ENCODE measurements at regions not wholly inside any gene's neighbourhood (a gene's known extent, or its start where the extent isn't known, plus 50 kb on each side); places are given as distances from the start of the nearest gene placed in this dataset.
A peak's percentile ranks its signal among the peaks of the same experiment; 100 is the strongest.

GRCh38 chr12:127150479-127150878 lies 1116.5 kb upstream of the TMEM132C start:
- H3K4me1 Mint-ChIP-seq = peaks cover 42 to 44% of the 10 kb centered on the region in 2 experiments
- Histone ChIP-seq H3K4ac (ENCODE audit: low read depth, low read length) (no peak overlapping the region), H2BK120ac (ENCODE audit: low read depth, low read length, poor library complexity, severe bottlenecking) (no peak overlapping the region), H4K91ac (ENCODE audit: insufficient read length, low read depth, low read length) (no peak overlapping the region), H3K23ac (ENCODE audit: insufficient read length, low read depth, low read length) (no peak overlapping the region), H2BK20ac (ENCODE audit: low read depth, low read length, poor library complexity, severe bottlenecking) (no peak overlapping the region), H3K14ac (ENCODE audit: insufficient read depth, low read length) (no peak overlapping the region), H4K20me1 (ENCODE audit: control insufficient read depth, insufficient read depth, insufficient read length) (no peaks in the 10 kb centered on the region), H3K79me2 (ENCODE audit: insufficient read depth, low read length) (no peaks in the 10 kb centered on the region), H3T11ph (ENCODE audit: low read length) (no peak overlapping the region), H3K4me2 (ENCODE audit: insufficient read depth, insufficient read length, low read length) (no peak overlapping the region), H2AK5ac (ENCODE audit: insufficient read length, low read length) (no peak overlapping the region), H3K27ac (ENCODE audit: insufficient read length, low read depth, low read length) (no peak overlapping the region), H2BK12ac (ENCODE audit: insufficient read length, low read depth, low read length) (no peak overlapping the region), H3K56ac (ENCODE audit: insufficient read length, low read depth, low read length) (no peak overlapping the region), H3K18ac (ENCODE audit: insufficient read length, low read depth, low read length) (no peak overlapping the region), H2BK15ac (ENCODE audit: low read depth, low read length) (no peak overlapping the region), H3K4me1 (ENCODE audit: insufficient read depth, low read length) (peaks cover 9% of the 10 kb centered on the region; the same call in 1 of the 2 replicates), H3K23me2 (ENCODE audit: insufficient read length, low read depth, low read length, poor library complexity, severe bottlenecking) (no peaks in the 10 kb centered on the region), H4K8ac (replicated peaks; ENCODE audit: insufficient read length, low read depth, low read length) (no peak overlapping the region), H3K27me3 (ENCODE audit: insufficient read depth, low read length) (no peaks in the 10 kb centered on the region), H3K9ac (ENCODE audit: extremely low read depth, insufficient read length, low read length) (no peak overlapping the region), H4K5ac (ENCODE audit: insufficient read length, low read depth, low read length) (no peak overlapping the region), H2BK5ac (ENCODE audit: insufficient read length, low read length) (no peak overlapping the region), H3K79me1 (ENCODE audit: insufficient read depth, low read depth, low read length, poor library complexity, severe bottlenecking) (no peaks in the 10 kb centered on the region), H2AFZ (ENCODE audit: low read length) (no peak overlapping the region), H3K9me3 (ENCODE audit: control insufficient read depth, low read depth, low read length) (no peaks in the 10 kb centered on the region)
- H3K36me3 Mint-ChIP-seq (ENCODE audit: insufficient read depth in 1 of 3, low read depth in 3 of 3) = peaks cover 0 to 3% (median 0%) of the 10 kb centered on the region in 3 experiments; a peak in 4 of 7 replicates
- H3K4me3 Mint-ChIP-seq = no peak overlapping the region
- H3K9me3 Mint-ChIP-seq = peaks cover 7 to 9% of the 10 kb centered on the region in 2 experiments; a peak in 3 of 5 replicates
- no peak for DNase-seq
- H3K27me3 Mint-ChIP-seq (ENCODE audit: low read depth) = no peaks in the 10 kb centered on the region
- TF ChIP-seq, protein P1, sequence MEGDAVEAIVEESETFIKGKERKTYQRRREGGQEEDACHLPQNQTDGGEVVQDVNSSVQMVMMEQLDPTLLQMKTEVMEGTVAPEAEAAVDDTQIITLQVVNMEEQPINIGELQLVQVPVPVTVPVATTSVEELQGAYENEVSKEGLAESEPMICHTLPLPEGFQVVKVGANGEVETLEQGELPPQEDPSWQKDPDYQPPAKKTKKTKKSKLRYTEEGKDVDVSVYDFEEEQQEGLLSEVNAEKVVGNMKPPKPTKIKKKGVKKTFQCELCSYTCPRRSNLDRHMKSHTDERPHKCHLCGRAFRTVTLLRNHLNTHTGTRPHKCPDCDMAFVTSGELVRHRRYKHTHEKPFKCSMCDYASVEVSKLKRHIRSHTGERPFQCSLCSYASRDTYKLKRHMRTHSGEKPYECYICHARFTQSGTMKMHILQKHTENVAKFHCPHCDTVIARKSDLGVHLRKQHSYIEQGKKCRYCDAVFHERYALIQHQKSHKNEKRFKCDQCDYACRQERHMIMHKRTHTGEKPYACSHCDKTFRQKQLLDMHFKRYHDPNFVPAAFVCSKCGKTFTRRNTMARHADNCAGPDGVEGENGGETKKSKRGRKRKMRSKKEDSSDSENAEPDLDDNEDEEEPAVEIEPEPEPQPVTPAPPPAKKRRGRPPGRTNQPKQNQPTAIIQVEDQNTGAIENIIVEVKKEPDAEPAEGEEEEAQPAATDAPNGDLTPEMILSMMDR (conservative IDR thresholded peaks at IDR 0.05) = no peak
- H3K27ac Mint-ChIP-seq = peak overlapping the region in 1 of 3 experiments; percentile 79; a peak in 1 of 7 replicates
- no CpG with 5 or more reads among the region's 4 CpGs for WGBS (ENCODE audit: extremely low coverage, insufficient read length, low lambda C conversion rate)

All from H9 (cell line).